HEK293 (cell line): ENCODE measurements at regions not wholly inside any gene's neighbourhood (a gene's known extent, or its start where the extent isn't known, plus 50 kb on each side); places are given as distances from the start of the nearest gene placed in this dataset.
A peak's percentile ranks its signal among the peaks of the same experiment; 100 is the strongest.

Experiments used
- HOXD13 ChIP-seq: sonication (generic); formaldehyde crosslinking; IDR thresholded peaks from 2 replicates; pipeline ENCODE4 v1.8.0; 2022; ENCODE audit warnings: missing genetic modification reagents, borderline replicate concordance
- KLF17 ChIP-seq: fragments of 450-650 bp; formaldehyde crosslinking; IDR thresholded peaks from 2 replicates; pipeline ENCODE4 v1.5.1; 2016; ENCODE audit warnings: missing biosample characterization, missing genetic modification characterization
- OSR2 ChIP-seq: fragments of 450-650 bp; formaldehyde crosslinking; IDR thresholded peaks from 2 replicates; pipeline ENCODE4 v1.5.1; 2016; ENCODE audit warnings: missing biosample characterization, missing genetic modification characterization
- PBX3 ChIP-seq: sonication (generic); formaldehyde crosslinking; IDR thresholded peaks from 2 replicates; pipeline ENCODE4 v1.8.1; 2022; ENCODE audit warnings: mild to moderate bottlenecking, moderate library complexity, missing genetic modification reagents
- SP7 ChIP-seq: fragments of 450-650 bp; formaldehyde crosslinking; IDR thresholded peaks from 2 replicates; pipeline ENCODE4 v1.5.1; 2016; ENCODE audit warnings: missing biosample characterization, missing genetic modification characterization
- WT1 ChIP-seq: fragments of 450-650 bp; formaldehyde crosslinking; IDR thresholded peaks from 2 replicates; pipeline ENCODE4 v1.5.1; 2016; ENCODE audit warnings: missing biosample characterization, missing genetic modification characterization
- ZBTB20 ChIP-seq: fragments of 450-650 bp; formaldehyde crosslinking; IDR thresholded peaks from 2 replicates; pipeline ENCODE4 v1.5.1; 2016; ENCODE audit warnings: missing biosample characterization, missing genetic modification characterization
- ZFP3 ChIP-seq: fragments of 450-650 bp; formaldehyde crosslinking; IDR thresholded peaks from 2 replicates; pipeline ENCODE4 v1.5.1; 2016; ENCODE audit warnings: low read depth, missing biosample characterization, missing genetic modification characterization
- ZFP41 ChIP-seq: fragments of 450-650 bp; formaldehyde crosslinking; IDR thresholded peaks from 2 replicates; pipeline ENCODE4 v1.5.1; 2016; ENCODE audit warnings: missing biosample characterization, missing genetic modification characterization, borderline replicate concordance
- ZNF114 ChIP-seq: fragments of 450-650 bp; formaldehyde crosslinking; IDR thresholded peaks from 2 replicates; pipeline ENCODE4 v1.5.0; 2017; ENCODE audit warnings: missing biosample characterization, missing genetic modification characterization
- ZNF133 ChIP-seq: fragments of 450-650 bp; formaldehyde crosslinking; IDR thresholded peaks from 2 replicates; pipeline ENCODE4 v1.5.1; 2016; ENCODE audit warnings: missing biosample characterization, missing genetic modification characterization
- ZNF146 ChIP-seq: fragments of 450-650 bp; formaldehyde crosslinking; IDR thresholded peaks from 2 replicates; pipeline ENCODE4 v1.5.1; 2016; ENCODE audit warnings: missing biosample characterization, missing genetic modification characterization
- ZNF155 ChIP-seq: fragments of 450-650 bp; formaldehyde crosslinking; IDR thresholded peaks from 2 replicates; pipeline ENCODE4 v1.5.1; 2016; ENCODE audit warnings: missing biosample characterization, missing genetic modification characterization
- ZNF26 ChIP-seq: fragments of 450-650 bp; formaldehyde crosslinking; IDR thresholded peaks from 2 replicates; pipeline ENCODE4 v1.5.1; 2016; ENCODE audit warnings: missing biosample characterization, missing genetic modification characterization
- ZNF362 ChIP-seq: fragments of 450-650 bp; formaldehyde crosslinking; IDR thresholded peaks from 2 replicates; pipeline ENCODE4 v1.5.1; 2016; ENCODE audit warnings: missing biosample characterization, missing genetic modification characterization
- ZNF394 ChIP-seq: fragments of 450-650 bp; formaldehyde crosslinking; IDR thresholded peaks from 2 replicates; pipeline ENCODE4 v1.5.1; 2016; ENCODE audit warnings: missing biosample characterization, missing genetic modification characterization, mild to moderate bottlenecking, moderate library complexity, borderline replicate concordance
- ZNF398 ChIP-seq: fragments of 450-650 bp; formaldehyde crosslinking; IDR thresholded peaks from 2 replicates; pipeline ENCODE4 v1.5.1; 2017; ENCODE audit warnings: missing biosample characterization, missing genetic modification characterization
- ZNF404 ChIP-seq: fragments of 450-650 bp; formaldehyde crosslinking; IDR thresholded peaks from 2 replicates; pipeline ENCODE4 v1.5.1; 2017; ENCODE audit warnings: missing biosample characterization, missing genetic modification characterization
- ZNF488 ChIP-seq: fragments of 450-650 bp; formaldehyde crosslinking; IDR thresholded peaks from 2 replicates; pipeline ENCODE4 v1.5.1; 2016; ENCODE audit warnings: missing biosample characterization, missing genetic modification characterization
- ZNF510 ChIP-seq: fragments of 450-650 bp; formaldehyde crosslinking; IDR thresholded peaks from 2 replicates; pipeline ENCODE4 v1.5.1; 2018; ENCODE audit warnings: mild to moderate bottlenecking, missing genetic modification characterization, missing biosample characterization; ENCODE audit not compliant: insufficient replicate concordance
- ZNF513 ChIP-seq: fragments of 450-650 bp; IDR thresholded peaks from 2 replicates; pipeline ENCODE4 v1.5.1; 2018; ENCODE audit warnings: missing biosample characterization, missing genetic modification characterization
- ZNF529 ChIP-seq: fragments of 450-650 bp; formaldehyde crosslinking; IDR thresholded peaks from 2 replicates; pipeline ENCODE4 v1.5.1; 2017; ENCODE audit warnings: missing genetic modification characterization, missing biosample characterization; ENCODE audit not compliant: insufficient replicate concordance
- ZNF544 ChIP-seq: fragments of 450-650 bp; formaldehyde crosslinking; IDR thresholded peaks from 2 replicates; pipeline ENCODE4 v1.5.0; 2017; ENCODE audit warnings: missing biosample characterization, missing genetic modification characterization
- ZNF571 ChIP-seq: fragments of 450-650 bp; formaldehyde crosslinking; IDR thresholded peaks from 2 replicates; pipeline ENCODE4 v1.5.0; 2017; ENCODE audit warnings: missing biosample characterization, missing genetic modification characterization
- ZNF610 ChIP-seq: fragments of 450-650 bp; formaldehyde crosslinking; IDR thresholded peaks from 2 replicates; pipeline ENCODE4 v1.5.1; 2016; ENCODE audit warnings: missing biosample characterization, missing genetic modification characterization, borderline replicate concordance
- ZNF621 ChIP-seq: fragments of 450-650 bp; formaldehyde crosslinking; IDR thresholded peaks from 2 replicates; pipeline ENCODE4 v1.5.1; 2017; ENCODE audit warnings: missing biosample characterization, missing genetic modification characterization
- ZNF629 ChIP-seq: fragments of 450-650 bp; formaldehyde crosslinking; IDR thresholded peaks from 2 replicates; pipeline ENCODE4 v1.5.1; 2017; ENCODE audit warnings: missing biosample characterization, missing genetic modification characterization
- ZNF639 ChIP-seq: fragments of 450-650 bp; formaldehyde crosslinking; IDR thresholded peaks from 2 replicates; pipeline ENCODE4 v1.5.1; 2016; ENCODE audit warnings: missing biosample characterization, missing genetic modification characterization
- ZNF660 ChIP-seq: fragments of 450-650 bp; IDR thresholded peaks from 2 replicates; pipeline ENCODE4 v1.5.1; 2018; ENCODE audit warnings: missing biosample characterization, mild to moderate bottlenecking, missing genetic modification characterization

GRCh38 chr16:86224629-86225028 is 285.7 kb upstream of the FOXF1 start (continued):
- peak; percentile 19; the same call in 1 of the 2 replicates for TF ChIP-seq ZNF398 (tag by site-specific recombination)
- TF ChIP-seq ZNF660 (tag by site-specific recombination), result no peak
- TF ChIP-seq ZFP3 (tag by site-specific recombination), result no peak
- TF ChIP-seq ZNF610 (tag by site-specific recombination), result no peak
- no peak for TF ChIP-seq OSR2 (tag by site-specific recombination)
- no peak for TF ChIP-seq WT1 (tag by site-specific recombination)
- no peak for TF ChIP-seq ZNF639
- peak; percentile 42; the same call in 1 of the 2 replicates for TF ChIP-seq ZNF544 (tag by site-specific recombination)
- no peak for TF ChIP-seq ZNF513 (tag by site-specific recombination)
- no peak for TF ChIP-seq ZNF488 (tag by site-specific recombination)
- no peak for TF ChIP-seq ZNF362 (tag by site-specific recombination)
- TF ChIP-seq ZNF155, result no peak
- no peak for TF ChIP-seq ZNF404
- peak; percentile 95 for TF ChIP-seq ZNF114 (tag by site-specific recombination)
- no peak for TF ChIP-seq HOXD13
- TF ChIP-seq KLF17 (tag by site-specific recombination), result no peak
- TF ChIP-seq ZFP41 (tag by site-specific recombination), result no peak
- no peak for TF ChIP-seq SP7 (tag by site-specific recombination)
- no peak for TF ChIP-seq PBX3
- 0 out of 2 replicates have a peak, but pooled peaks have one; percentile 31 for TF ChIP-seq ZBTB20
- TF ChIP-seq ZNF146 (tag by site-specific recombination), result no peak
- TF ChIP-seq ZNF394 (tag by site-specific recombination), result no peak
- peak; percentile 46; the same call in 1 of the 2 replicates for TF ChIP-seq ZNF133 (tag by site-specific recombination)
- 0 out of 2 replicates have a peak, but pooled peaks have one; percentile 44 for TF ChIP-seq ZNF571 (tag by site-specific recombination)
- no peak for TF ChIP-seq ZNF26 (tag by site-specific recombination)
- no peak for TF ChIP-seq ZNF510
- TF ChIP-seq ZNF621 (tag by site-specific recombination), result peak; percentile 82; the same call in 1 of the 2 replicates
- no peak for TF ChIP-seq ZNF529
- TF ChIP-seq ZNF629 (tag by site-specific recombination), result no peak
